ENCODE measurements at regions not wholly inside any gene's neighbourhood (a gene's known extent, or its start where the extent isn't known, plus 50 kb on each side); places are given as distances from the start of the nearest gene placed in this dataset.

- Histone ChIP-seq H3K9ac (ENCODE audit: low read length) (no peak overlapping the region), H3K9me2 (replicated peaks; ENCODE audit: low read length) (no peaks in the 10 kb centered on the region), H3K9me3 (ENCODE audit: low read length) (no peaks in the 10 kb centered on the region), H3K27ac (ENCODE audit: low read length) (no peak overlapping the region), H3K4me3 (ENCODE audit: low read length) (no peak overlapping the region), H3K79me2 (ENCODE audit: low read length) (no peaks in the 10 kb centered on the region), H3K27me3 (ENCODE audit: low read length) (no peaks in the 10 kb centered on the region), H3K36me3 (ENCODE audit: low read depth, low read length) (no peaks in the 10 kb centered on the region), H3K4me1 (ENCODE audit: insufficient read depth, low read length) (no peaks in the 10 kb centered on the region), H4K20me1 (ENCODE audit: low read length) (no peaks in the 10 kb centered on the region), H2AFZ (ENCODE audit: low read length) (no peak overlapping the region), H3K4me2 (ENCODE audit: low read length) (no peak overlapping the region), H3F3A (ENCODE audit: low read length, unreplicated experiment) (no peaks in the 10 kb centered on the region)
- intact Hi-C loops (cut with micrococcal nuclease) = no loop called here
- DNase-seq (no peak), ATAC-seq (no peak)
- ChIA-PET CTCF (no interaction called here), POLR2A (ENCODE audit: unreplicated experiment) (no interaction called here)
- TF ChIP-seq, protein P1, sequence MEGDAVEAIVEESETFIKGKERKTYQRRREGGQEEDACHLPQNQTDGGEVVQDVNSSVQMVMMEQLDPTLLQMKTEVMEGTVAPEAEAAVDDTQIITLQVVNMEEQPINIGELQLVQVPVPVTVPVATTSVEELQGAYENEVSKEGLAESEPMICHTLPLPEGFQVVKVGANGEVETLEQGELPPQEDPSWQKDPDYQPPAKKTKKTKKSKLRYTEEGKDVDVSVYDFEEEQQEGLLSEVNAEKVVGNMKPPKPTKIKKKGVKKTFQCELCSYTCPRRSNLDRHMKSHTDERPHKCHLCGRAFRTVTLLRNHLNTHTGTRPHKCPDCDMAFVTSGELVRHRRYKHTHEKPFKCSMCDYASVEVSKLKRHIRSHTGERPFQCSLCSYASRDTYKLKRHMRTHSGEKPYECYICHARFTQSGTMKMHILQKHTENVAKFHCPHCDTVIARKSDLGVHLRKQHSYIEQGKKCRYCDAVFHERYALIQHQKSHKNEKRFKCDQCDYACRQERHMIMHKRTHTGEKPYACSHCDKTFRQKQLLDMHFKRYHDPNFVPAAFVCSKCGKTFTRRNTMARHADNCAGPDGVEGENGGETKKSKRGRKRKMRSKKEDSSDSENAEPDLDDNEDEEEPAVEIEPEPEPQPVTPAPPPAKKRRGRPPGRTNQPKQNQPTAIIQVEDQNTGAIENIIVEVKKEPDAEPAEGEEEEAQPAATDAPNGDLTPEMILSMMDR (conservative IDR thresholded peaks at IDR 0.05; ENCODE audit: low read depth, low read length) = no peak
- TF ChIP-seq EZH2 (IDR thresholded peaks at IDR 0.05; ENCODE audit: low read length, unreplicated experiment) = no peak
- no peak for TF ChIP-seq EZH2phosphoT487 (IDR thresholded peaks at IDR 0.05; ENCODE audit: borderline replicate concordance, low read length)
- BruUV-seq (replicated peaks) = no TSS peak
These were observed 938.4 kb upstream of the SEMA6D start for GRCh38 chr15:46778876-46779275.

DNA sequence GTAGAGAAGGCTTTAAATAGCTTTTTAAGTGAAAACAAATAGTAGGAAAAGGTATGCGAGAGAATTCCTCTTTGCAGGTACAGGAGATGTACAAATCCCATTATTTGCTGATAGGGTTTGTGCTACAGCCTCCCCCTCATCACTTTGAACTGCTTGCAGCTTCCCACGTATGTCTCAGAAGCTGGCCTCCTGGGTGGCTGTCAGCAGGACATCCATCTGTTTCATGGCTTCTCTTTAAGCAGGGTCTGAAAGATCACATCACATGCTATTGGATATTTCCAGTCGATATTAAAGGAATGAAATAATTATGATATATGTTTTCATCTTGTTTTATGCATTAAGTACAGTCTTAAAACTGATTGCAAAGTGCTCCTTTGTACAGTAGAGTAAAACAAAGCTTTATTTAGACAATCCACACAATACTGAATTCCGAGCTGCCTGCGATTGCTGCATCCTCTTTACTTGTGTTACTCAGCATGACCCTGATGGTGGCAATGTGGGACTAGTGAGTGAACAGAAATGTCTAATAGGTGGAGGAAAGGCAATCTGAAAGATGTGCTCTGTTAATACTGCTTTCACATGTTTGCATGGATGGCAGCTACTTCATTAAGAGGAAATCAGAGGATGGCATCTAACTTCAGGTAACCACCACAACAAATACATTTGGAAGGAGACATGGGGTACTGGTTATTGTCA is 930.6 kb upstream of the SEMA6D start:
- Histone ChIP-seq H4K20me1 (ENCODE audit: low read length) (no peaks in the 10 kb centered on the region), H3K79me2 (ENCODE audit: low read length) (no peaks in the 10 kb centered on the region), H3K4me2 (ENCODE audit: low read length) (no peak overlapping the region), H2AFZ (ENCODE audit: low read length) (no peak overlapping the region), H3K36me3 (ENCODE audit: low read depth, low read length) (no peaks in the 10 kb centered on the region), H3K4me1 (ENCODE audit: insufficient read depth, low read length) (no peaks in the 10 kb centered on the region), H3K9ac (ENCODE audit: low read length) (no peak overlapping the region), H3K9me3 (ENCODE audit: low read length) (no peaks in the 10 kb centered on the region), H3K27me3 (ENCODE audit: low read length) (no peaks in the 10 kb centered on the region), H3K9me2 (replicated peaks; ENCODE audit: low read length) (no peaks in the 10 kb centered on the region), H3K27ac (ENCODE audit: low read length) (no peak overlapping the region), H3F3A (ENCODE audit: low read length, unreplicated experiment) (no peaks in the 10 kb centered on the region), H3K4me3 (ENCODE audit: low read length) (no peak overlapping the region)
- ChIA-PET POLR2A (ENCODE audit: unreplicated experiment) (no interaction called here), CTCF (no interaction called here)
- DNase-seq (no peak), ATAC-seq (no peak)
- intact Hi-C loops (cut with micrococcal nuclease) = no loop called here
- TF ChIP-seq EZH2phosphoT487 (IDR thresholded peaks at IDR 0.05; ENCODE audit: borderline replicate concordance, low read length) = no peak
- TF ChIP-seq EZH2 (IDR thresholded peaks at IDR 0.05; ENCODE audit: low read length, unreplicated experiment) = no peak
- TF ChIP-seq, protein P1 (conservative IDR thresholded peaks at IDR 0.05; ENCODE audit: low read depth, low read length) = no peak
- BruUV-seq (replicated peaks) = no TSS peak

DNA sequence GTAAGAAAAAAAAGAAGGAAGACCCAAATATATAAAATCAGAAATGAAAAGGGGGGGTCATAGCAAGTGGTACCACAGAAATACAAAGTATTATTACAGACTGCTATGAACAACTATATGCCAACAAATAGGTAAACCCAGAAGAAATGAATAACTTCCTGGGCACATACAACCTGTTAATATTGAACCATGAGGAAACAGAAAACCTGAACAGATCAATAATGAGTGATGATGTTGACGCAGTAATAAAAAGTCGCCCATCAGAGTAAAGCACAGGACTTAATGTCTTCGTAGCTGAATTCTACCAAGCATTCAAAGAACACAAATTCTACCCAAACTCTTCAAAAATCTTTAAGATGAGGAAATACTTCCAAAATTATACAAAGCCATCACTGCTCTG is 921.6 kb upstream of the SEMA6D start:
- Histone ChIP-seq H3K9me2 (replicated peaks; ENCODE audit: low read length) (no peaks in the 10 kb centered on the region), H3K4me3 (ENCODE audit: low read length) (no peak overlapping the region), H3K9ac (ENCODE audit: low read length) (no peak overlapping the region), H3K27me3 (ENCODE audit: low read length) (no peaks in the 10 kb centered on the region), H3K9me3 (ENCODE audit: low read length) (no peaks in the 10 kb centered on the region), H3K4me1 (ENCODE audit: insufficient read depth, low read length) (no peaks in the 10 kb centered on the region), H3K79me2 (ENCODE audit: low read length) (no peaks in the 10 kb centered on the region), H3K36me3 (ENCODE audit: low read depth, low read length) (no peaks in the 10 kb centered on the region), H3K4me2 (ENCODE audit: low read length) (no peak overlapping the region), H3K27ac (ENCODE audit: low read length) (no peak overlapping the region), H4K20me1 (ENCODE audit: low read length) (no peaks in the 10 kb centered on the region), H3F3A (ENCODE audit: low read length, unreplicated experiment) (no peaks in the 10 kb centered on the region), H2AFZ (ENCODE audit: low read length) (no peak overlapping the region)
- ChIA-PET CTCF (no interaction called here), POLR2A (ENCODE audit: unreplicated experiment) (no interaction called here)
- intact Hi-C loops (cut with micrococcal nuclease) = no loop called here
- DNase-seq = no peak
- no peak for ATAC-seq
- no TSS peak for BruUV-seq (replicated peaks)
- TF ChIP-seq, protein P1 (conservative IDR thresholded peaks at IDR 0.05; ENCODE audit: low read depth, low read length) = no peak
- TF ChIP-seq EZH2 (IDR thresholded peaks at IDR 0.05; ENCODE audit: low read length, unreplicated experiment) (no peak), EZH2phosphoT487 (IDR thresholded peaks at IDR 0.05; ENCODE audit: borderline replicate concordance, low read length) (no peak)

Measured in PC-3 (cell line).